ENCODE measurements at regions not wholly inside any gene's neighbourhood (a gene's known extent, or its start where the extent isn't known, plus 50 kb on each side); places are given as distances from the start of the nearest gene placed in this dataset.

DNA sequence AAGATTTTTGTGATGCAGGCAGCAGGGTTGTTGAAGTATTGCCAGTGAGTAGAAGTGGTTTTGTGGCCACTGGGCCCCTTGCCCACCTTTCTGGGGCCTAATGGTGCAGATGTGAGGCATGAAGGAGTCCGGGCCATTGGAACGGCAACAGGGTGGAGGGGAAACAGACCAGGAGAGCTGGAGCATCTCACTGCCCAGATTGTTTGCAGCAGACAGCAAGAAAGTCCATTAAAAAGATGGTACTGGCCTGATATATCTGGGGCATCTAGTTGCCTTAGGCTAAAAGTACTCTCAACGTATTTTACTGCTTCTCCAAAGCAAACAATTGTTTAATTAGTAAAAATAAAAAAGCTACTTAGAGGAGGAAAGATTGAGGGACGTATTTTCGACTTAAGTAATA is 298.4 kb downstream of the SATB1 start:
- no peak for DNase-seq (ENCODE audit: low spot score)
- in situ Hi-C loops (cut with MboI; ENCODE audit: low pct_unique_long_range_greater_than_20kb, low sequenced_read_pairs, unreplicated experiment): no loop called here
- TF ChIP-seq, protein P1, sequence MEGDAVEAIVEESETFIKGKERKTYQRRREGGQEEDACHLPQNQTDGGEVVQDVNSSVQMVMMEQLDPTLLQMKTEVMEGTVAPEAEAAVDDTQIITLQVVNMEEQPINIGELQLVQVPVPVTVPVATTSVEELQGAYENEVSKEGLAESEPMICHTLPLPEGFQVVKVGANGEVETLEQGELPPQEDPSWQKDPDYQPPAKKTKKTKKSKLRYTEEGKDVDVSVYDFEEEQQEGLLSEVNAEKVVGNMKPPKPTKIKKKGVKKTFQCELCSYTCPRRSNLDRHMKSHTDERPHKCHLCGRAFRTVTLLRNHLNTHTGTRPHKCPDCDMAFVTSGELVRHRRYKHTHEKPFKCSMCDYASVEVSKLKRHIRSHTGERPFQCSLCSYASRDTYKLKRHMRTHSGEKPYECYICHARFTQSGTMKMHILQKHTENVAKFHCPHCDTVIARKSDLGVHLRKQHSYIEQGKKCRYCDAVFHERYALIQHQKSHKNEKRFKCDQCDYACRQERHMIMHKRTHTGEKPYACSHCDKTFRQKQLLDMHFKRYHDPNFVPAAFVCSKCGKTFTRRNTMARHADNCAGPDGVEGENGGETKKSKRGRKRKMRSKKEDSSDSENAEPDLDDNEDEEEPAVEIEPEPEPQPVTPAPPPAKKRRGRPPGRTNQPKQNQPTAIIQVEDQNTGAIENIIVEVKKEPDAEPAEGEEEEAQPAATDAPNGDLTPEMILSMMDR (IDR thresholded peaks at IDR 0.05; ENCODE audit: extremely low read depth, insufficient read depth, missing control alignments): no peak

DNA sequence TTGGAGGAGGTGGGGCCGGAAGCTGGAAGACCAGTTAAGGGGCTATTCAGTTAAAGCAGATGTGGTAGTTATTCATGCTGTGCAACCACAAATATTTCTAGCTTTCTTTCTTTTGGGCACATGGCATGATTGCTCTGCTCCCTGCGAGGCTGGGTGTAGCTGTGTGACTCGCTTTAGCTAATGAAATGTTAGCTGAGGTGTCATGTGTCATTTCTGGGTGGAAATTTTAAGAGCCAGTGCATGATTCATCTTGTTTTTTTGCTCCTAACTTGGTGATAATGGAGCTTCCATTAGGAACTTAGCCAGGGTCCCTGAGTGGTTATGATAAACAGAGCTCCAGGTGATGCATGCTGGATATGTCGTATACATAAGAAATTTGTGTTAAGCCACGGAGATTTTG is 300.6 kb downstream of the SATB1 start:
- TF ChIP-seq, protein P1 (IDR thresholded peaks at IDR 0.05; ENCODE audit: extremely low read depth, insufficient read depth, missing control alignments): no peak
- in situ Hi-C loops (cut with MboI; ENCODE audit: low pct_unique_long_range_greater_than_20kb, low sequenced_read_pairs, unreplicated experiment): no loop called here
- no peak for DNase-seq (ENCODE audit: low spot score)

DNA sequence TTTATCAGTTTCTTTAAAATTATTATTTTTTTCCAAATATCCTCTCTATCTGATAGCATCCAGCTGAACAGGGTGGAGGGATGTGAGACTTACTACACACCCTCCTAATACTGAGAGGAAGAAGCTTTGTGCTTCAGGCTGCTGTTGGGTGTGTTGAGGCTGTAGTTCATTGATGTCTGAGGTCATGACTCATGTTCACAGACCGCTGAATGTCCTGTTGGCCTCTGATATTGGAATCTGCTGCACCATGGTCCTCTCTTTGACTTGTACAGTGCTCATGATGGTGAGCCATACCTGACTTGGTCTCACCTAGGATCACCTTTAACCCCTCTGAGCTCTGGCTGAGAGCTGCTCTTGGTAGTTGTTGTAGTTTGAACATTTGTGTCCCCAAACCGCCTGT is 302.9 kb downstream of the SATB1 start:
- DNase-seq (ENCODE audit: low spot score): no peak
- TF ChIP-seq, protein P1 (IDR thresholded peaks at IDR 0.05; ENCODE audit: extremely low read depth, insufficient read depth, missing control alignments): no peak
- in situ Hi-C loops (cut with MboI; ENCODE audit: low pct_unique_long_range_greater_than_20kb, low sequenced_read_pairs, unreplicated experiment): no loop called here

DNA sequence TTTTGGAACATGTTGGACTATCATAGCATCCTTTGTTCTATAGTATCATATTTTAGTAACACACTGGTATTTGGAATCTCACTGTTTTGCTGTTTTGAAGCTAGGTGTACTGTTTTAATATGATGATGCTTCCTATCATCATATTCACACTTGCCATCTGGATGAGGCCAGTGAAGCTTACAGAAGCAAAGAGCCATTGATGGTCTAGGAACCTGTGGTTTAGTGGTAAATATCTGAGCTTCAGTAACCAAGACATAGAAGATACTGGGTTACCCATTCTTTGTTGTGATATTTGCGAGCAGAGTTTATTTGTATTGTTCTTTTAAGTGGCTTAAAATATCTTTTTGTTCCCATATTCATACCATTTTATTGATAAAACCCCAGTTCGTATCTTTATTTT is 304.1 kb downstream of the SATB1 start:
- TF ChIP-seq, protein P1 (IDR thresholded peaks at IDR 0.05; ENCODE audit: extremely low read depth, insufficient read depth, missing control alignments): no peak
- no peak for DNase-seq (ENCODE audit: low spot score)
- in situ Hi-C loops (cut with MboI; ENCODE audit: low pct_unique_long_range_greater_than_20kb, low sequenced_read_pairs, unreplicated experiment): no loop called here

DNA sequence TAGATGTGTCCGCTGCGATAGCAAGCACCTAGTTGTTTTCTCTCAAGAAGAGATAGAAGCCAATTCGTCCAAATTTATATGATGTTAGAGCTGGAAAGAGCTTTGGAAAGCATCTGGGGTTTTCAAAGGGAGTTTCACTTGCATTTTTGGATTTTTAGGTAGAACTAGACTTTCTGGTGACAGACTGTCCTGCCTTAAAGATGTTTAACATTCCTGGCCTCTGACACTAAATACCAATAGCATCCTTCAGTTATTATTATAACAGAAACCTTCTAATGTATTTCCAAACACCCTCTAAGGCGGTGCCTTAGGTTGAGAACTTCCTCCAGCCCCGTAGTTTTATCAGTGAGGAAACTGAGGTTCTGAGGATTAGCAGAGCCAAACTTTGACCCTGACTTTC is 305.3 kb downstream of the SATB1 start:
- TF ChIP-seq, protein P1 (IDR thresholded peaks at IDR 0.05; ENCODE audit: extremely low read depth, insufficient read depth, missing control alignments): no peak
- no peak for DNase-seq (ENCODE audit: low spot score)
- in situ Hi-C loops (cut with MboI; ENCODE audit: low pct_unique_long_range_greater_than_20kb, low sequenced_read_pairs, unreplicated experiment): no loop called here

DNA sequence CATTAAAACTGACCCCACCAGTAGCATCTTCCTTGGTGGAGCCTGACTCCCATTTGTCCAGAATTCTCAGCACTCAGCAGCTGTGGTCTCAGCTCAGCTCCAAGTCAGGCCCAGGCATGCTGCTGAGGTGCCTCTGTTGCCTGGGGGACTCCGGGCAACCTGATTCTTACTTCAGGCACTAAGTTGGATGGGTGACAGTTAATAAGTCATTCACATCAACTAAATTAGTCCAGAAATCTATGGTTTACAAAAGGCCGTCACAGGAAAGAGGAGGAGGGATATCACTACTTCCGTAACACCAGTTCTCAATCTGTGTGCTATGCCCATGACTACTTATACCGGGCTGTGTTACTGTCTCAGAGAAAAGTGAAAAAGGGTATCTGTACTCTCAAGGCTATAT is 310.2 kb downstream of the SATB1 start:
- DNase-seq (ENCODE audit: low spot score): no peak
- in situ Hi-C loops (cut with MboI; ENCODE audit: low pct_unique_long_range_greater_than_20kb, low sequenced_read_pairs, unreplicated experiment): no loop called here
- TF ChIP-seq, protein P1 (IDR thresholded peaks at IDR 0.05; ENCODE audit: extremely low read depth, insufficient read depth, missing control alignments): no peak

DNA sequence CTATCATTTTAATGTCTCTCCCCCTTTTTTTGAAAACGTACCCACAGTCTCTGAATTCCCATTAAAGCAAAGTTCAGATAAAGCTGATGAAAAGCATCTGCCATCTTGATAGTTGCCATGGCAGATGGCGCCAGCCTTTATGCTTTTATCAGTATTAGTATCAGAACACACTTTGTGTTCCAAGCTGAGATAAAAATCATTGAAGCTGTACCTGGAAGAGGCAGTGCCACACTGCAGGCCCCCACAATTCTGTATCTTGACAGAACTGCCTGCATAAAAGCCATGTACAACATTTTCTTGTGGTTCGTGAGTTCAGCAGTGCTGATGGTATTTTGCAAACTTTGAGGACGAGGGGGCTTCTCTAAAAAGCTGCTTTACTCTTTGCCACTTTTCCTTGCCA is 311.7 kb downstream of the SATB1 start:
- in situ Hi-C loops (cut with MboI; ENCODE audit: low pct_unique_long_range_greater_than_20kb, low sequenced_read_pairs, unreplicated experiment): no loop called here
- no peak for DNase-seq (ENCODE audit: low spot score)
- TF ChIP-seq, protein P1 (IDR thresholded peaks at IDR 0.05; ENCODE audit: extremely low read depth, insufficient read depth, missing control alignments): no peak

Data from GM13977 (cell line).